Thoracic aorta (tissue), 2 donors: ENCODE measurements at regions not wholly inside any gene's neighbourhood (a gene's known extent, or its start where the extent isn't known, plus 50 kb on each side); places are given as distances from the start of the nearest gene placed in this dataset.
"Not testable (repeated sequence)": the region's sequence is repeated elsewhere in the genome, so short reads cannot be mapped to it uniquely, and the experiment has no call there.

ENCODE experiments used
- ATAC-seq: fragments of 150-250 bp; one replicate; pipeline ENCODE4 v1.8.0; 2017; ENCODE audit warnings: low read depth; ENCODE audit not compliant: insufficient number of reproducible peaks, low FRiP score
- DNase-seq: peaks from one replicate; pipeline ENCODE4 v3.0.0-alpha.2; 2020; ENCODE audit warnings: low spot score
- H3K27ac ChIP-seq, 2 donors: fragments of 200-600 bp; sonication (generic); 1 replicate in 1 of 2; 2 replicates in 1 of 2; pipeline ENCODE4 v1.5.1; 2016; ENCODE audit warnings: mild to moderate bottlenecking in 2 of 2, moderate library complexity in 2 of 2
- H3K27me3 ChIP-seq: fragments of 200-600 bp; sonication (generic); replicated peaks from 2 replicates; pipeline ENCODE4 v1.6.0; 2016; ENCODE audit warnings: mild to moderate bottlenecking; ENCODE audit not compliant: insufficient read depth
- H3K36me3 ChIP-seq: fragments of 200-600 bp; sonication (generic); one replicate; pipeline ENCODE4 v1.5.1; 2016
- H3K4me1 ChIP-seq, 2 donors: fragments of 200-600 bp; sonication (generic); 1 replicate in 1 of 2; 2 replicates in 1 of 2; pipeline versions ENCODE4 v1.5.1 to v1.6.0; 2016; ENCODE audit warnings: low read depth in 2 of 2, mild to moderate bottlenecking in 1 of 2; ENCODE audit not compliant: control insufficient read depth in 1 of 2
- H3K4me3 ChIP-seq: fragments of 200-600 bp; sonication (generic); 2 replicates; pipeline ENCODE4 v1.5.1; 2016; ENCODE audit warnings: mild to moderate bottlenecking
- H3K9me3 ChIP-seq: fragments of 200-600 bp; sonication (generic); 2 replicates; pipeline ENCODE4 v1.5.1; 2016

GRCh38 chr16:70048083-70048482 is 66.0 kb upstream of the PDPR start:
- peaks cover 5 to 13% of the 10 kb centered on the region in 2 donors for H3K4me1 ChIP-seq
- H3K36me3 ChIP-seq, H3K9me3 ChIP-seq, DNase-seq, H3K27me3 ChIP-seq, H3K4me3 ChIP-seq, H3K27ac ChIP-seq, ATAC-seq: not testable (repeated sequence)

- H3K27me3 ChIP-seq, H3K36me3 ChIP-seq, DNase-seq, H3K9me3 ChIP-seq, H3K4me3 ChIP-seq: not testable (repeated sequence)
- peak; percentile 32 for ATAC-seq
- peak overlapping the region in 1 of 2 donors; percentile 17 for H3K27ac ChIP-seq
- H3K4me1 ChIP-seq, result peaks cover 2 to 16% of the 10 kb centered on the region in 2 donors
Measured at GRCh38 chr16:70058056-70058455, 56.1 kb upstream of the PDPR start.

GRCh38 chr16:70059429-70059828 is 54.7 kb upstream of the PDPR start:
- H3K9me3 ChIP-seq, H3K27ac ChIP-seq, DNase-seq, H3K27me3 ChIP-seq, H3K4me3 ChIP-seq, H3K36me3 ChIP-seq, ATAC-seq: not testable (repeated sequence)
- H3K4me1 ChIP-seq, result peaks cover 7 to 27% of the 10 kb centered on the region in 2 donors

GRCh38 chr16:70060521-70061027 is 53.6 kb upstream of the PDPR start:
- H3K9me3 ChIP-seq, H3K4me3 ChIP-seq, H3K27me3 ChIP-seq, H3K27ac ChIP-seq, ATAC-seq, DNase-seq, H3K36me3 ChIP-seq: not testable (repeated sequence)
- peaks cover 7 to 29% of the 10 kb centered on the region in 2 donors for H3K4me1 ChIP-seq

GRCh38 chr16:70061671-70062218 is 52.4 kb upstream of the PDPR start:
- peaks cover 7 to 29% of the 10 kb centered on the region in 2 donors for H3K4me1 ChIP-seq
- H3K27me3 ChIP-seq, DNase-seq, H3K4me3 ChIP-seq, H3K36me3 ChIP-seq, H3K27ac ChIP-seq, ATAC-seq, H3K9me3 ChIP-seq: not testable (repeated sequence)

- DNase-seq, H3K27me3 ChIP-seq, H3K4me3 ChIP-seq, H3K27ac ChIP-seq, H3K9me3 ChIP-seq, H3K36me3 ChIP-seq, ATAC-seq: not testable (repeated sequence)
- H3K4me1 ChIP-seq, result peaks cover 7 to 29% of the 10 kb centered on the region in 2 donors
Measured at GRCh38 chr16:70062947-70063346, 51.2 kb upstream of the PDPR start.
